Neural progenitor cell (in vitro differentiated cells): ENCODE measurements at regions not wholly inside any gene's neighbourhood (a gene's known extent, or its start where the extent isn't known, plus 50 kb on each side); places are given as distances from the start of the nearest gene placed in this dataset.

Source experiments
- DNase-seq: peaks from one replicate; pipeline ENCODE4 v3.0.0-alpha.2; 2016; ENCODE audit warnings: low spot score
- H2AFZ ChIP-seq: fragments of 200-600 bp; sonication (generic); replicated peaks from 2 replicates; pipeline ENCODE4 v1.6.1; 2016; ENCODE audit warnings: antibody characterized with exemption
- H3F3A ChIP-seq: fragments of 200-600 bp; sonication (generic); 2 replicates; pipeline ENCODE4 v1.6.1; 2016; ENCODE audit warnings: antibody characterized with exemption, low read depth
- H3K27ac ChIP-seq: fragments of 200-600 bp; sonication (generic); 2 replicates; pipeline ENCODE4 v1.5.1; 2016; ENCODE audit warnings: mild to moderate bottlenecking
- H3K27me3 ChIP-seq: fragments of 200-600 bp; sonication (generic); 2 replicates; pipeline ENCODE4 v1.6.1; 2016; ENCODE audit warnings: mild to moderate bottlenecking, moderate library complexity
- H3K36me3 ChIP-seq: fragments of 200-600 bp; sonication (generic); 2 replicates; pipeline ENCODE4 v1.5.1; 2016
- H3K4me1 ChIP-seq: fragments of 200-600 bp; sonication (generic); 2 replicates; pipeline ENCODE4 v1.6.1; 2016; ENCODE audit warnings: mixed run types
- H3K4me2 ChIP-seq: fragments of 200-600 bp; sonication (generic); 2 replicates; pipeline ENCODE4 v1.6.1; 2016
- H3K4me3 ChIP-seq: fragments of 200-600 bp; sonication (generic); 2 replicates; pipeline ENCODE4 v1.5.1; 2016
- H3K79me2 ChIP-seq: fragments of 200-600 bp; sonication (generic); 2 replicates; pipeline ENCODE4 v1.6.1; 2016; ENCODE audit warnings: low read depth
- H3K9ac ChIP-seq: fragments of 200-600 bp; sonication (generic); 2 replicates; pipeline ENCODE4 v1.6.1; 2016
- H3K9me3 ChIP-seq: fragments of 200-600 bp; sonication (generic); 2 replicates; pipeline ENCODE4 v1.5.1; 2016; ENCODE audit warnings: low read depth
- H4K20me1 ChIP-seq: fragments of 200-600 bp; sonication (generic); 2 replicates; pipeline ENCODE4 v1.6.1; 2016; ENCODE audit warnings: low read depth
- H3K27ac Mint-ChIP-seq: 3 replicates; pipeline ENCODE4 v1.8.0; 2021; ENCODE audit warnings: mixed read lengths
- H3K27me3 Mint-ChIP-seq: 2 replicates; pipeline ENCODE4 v1.8.0; 2022; ENCODE audit warnings: low read depth, mild to moderate bottlenecking, inconsistent platforms, moderate library complexity, mixed read lengths; ENCODE audit not compliant: insufficient read depth
- H3K36me3 Mint-ChIP-seq: 3 replicates; pipeline ENCODE4 v1.8.0; 2021; ENCODE audit warnings: mixed read lengths
- H3K4me1 Mint-ChIP-seq: 3 replicates; pipeline ENCODE4 v1.8.0; 2021; ENCODE audit warnings: mixed read lengths
- H3K4me3 Mint-ChIP-seq: 3 replicates; pipeline ENCODE4 v1.8.0; 2021; ENCODE audit warnings: mild to moderate bottlenecking, moderate library complexity, mixed read lengths
- H3K9me3 Mint-ChIP-seq: 3 replicates; pipeline ENCODE4 v1.8.0; 2020; ENCODE audit warnings: mixed read lengths
- EZH2 ChIP-seq: fragments of 200-600 bp; sonication (generic); IDR thresholded peaks from 2 replicates; pipeline ENCODE4 v1.6.1; 2017; ENCODE audit warnings: antibody characterized with exemption, mild to moderate bottlenecking, moderate library complexity
- EZH2phosphoT487 ChIP-seq: fragments of 200-600 bp; sonication (generic); IDR thresholded peaks from 2 replicates; pipeline ENCODE4 v1.6.1; 2017; ENCODE audit warnings: antibody characterized with exemption
- TF ChIP-seq, protein P1 (sequence below): fragments of 200-600 bp; sonication (generic); IDR thresholded peaks from 2 replicates; pipeline ENCODE4 v1.5.1; 2017; ENCODE audit warnings: antibody characterized with exemption, mild to moderate bottlenecking

DNA sequence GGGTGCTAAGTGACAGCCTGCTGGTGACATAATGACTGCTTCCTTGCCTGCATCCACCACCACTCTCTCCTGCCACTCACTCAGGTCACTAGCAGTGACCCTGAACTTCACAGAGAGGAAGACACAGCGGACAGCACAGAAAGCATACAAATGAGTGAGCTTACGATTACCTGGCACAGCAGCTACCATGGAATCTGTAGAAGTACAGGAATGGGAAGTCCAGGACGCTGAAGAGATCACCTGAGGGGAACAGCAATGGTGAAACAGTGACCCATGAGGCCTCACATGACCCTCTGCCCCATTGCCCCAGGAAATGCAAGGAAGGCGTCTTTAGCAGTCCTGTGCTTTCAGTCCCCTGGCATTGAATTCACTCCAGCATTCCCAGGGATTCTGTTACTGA is 96.7 kb upstream of the RIOK3 start:
- DNase-seq: no peak
- H4K20me1 ChIP-seq: no peaks in the 10 kb centered on the region
- no peak overlapping the region for H3K27ac ChIP-seq
- H3K79me2 ChIP-seq: no peaks in the 10 kb centered on the region
- H3K4me2 ChIP-seq: no peak overlapping the region
- H2AFZ ChIP-seq: no peak overlapping the region
- TF ChIP-seq EZH2phosphoT487 (no peak), EZH2 (no peak)
- TF ChIP-seq, protein P1, sequence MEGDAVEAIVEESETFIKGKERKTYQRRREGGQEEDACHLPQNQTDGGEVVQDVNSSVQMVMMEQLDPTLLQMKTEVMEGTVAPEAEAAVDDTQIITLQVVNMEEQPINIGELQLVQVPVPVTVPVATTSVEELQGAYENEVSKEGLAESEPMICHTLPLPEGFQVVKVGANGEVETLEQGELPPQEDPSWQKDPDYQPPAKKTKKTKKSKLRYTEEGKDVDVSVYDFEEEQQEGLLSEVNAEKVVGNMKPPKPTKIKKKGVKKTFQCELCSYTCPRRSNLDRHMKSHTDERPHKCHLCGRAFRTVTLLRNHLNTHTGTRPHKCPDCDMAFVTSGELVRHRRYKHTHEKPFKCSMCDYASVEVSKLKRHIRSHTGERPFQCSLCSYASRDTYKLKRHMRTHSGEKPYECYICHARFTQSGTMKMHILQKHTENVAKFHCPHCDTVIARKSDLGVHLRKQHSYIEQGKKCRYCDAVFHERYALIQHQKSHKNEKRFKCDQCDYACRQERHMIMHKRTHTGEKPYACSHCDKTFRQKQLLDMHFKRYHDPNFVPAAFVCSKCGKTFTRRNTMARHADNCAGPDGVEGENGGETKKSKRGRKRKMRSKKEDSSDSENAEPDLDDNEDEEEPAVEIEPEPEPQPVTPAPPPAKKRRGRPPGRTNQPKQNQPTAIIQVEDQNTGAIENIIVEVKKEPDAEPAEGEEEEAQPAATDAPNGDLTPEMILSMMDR: no peak
- H3K27me3 ChIP-seq: no peaks in the 10 kb centered on the region
- no peaks in the 10 kb centered on the region for H3F3A ChIP-seq
- Mint-ChIP-seq H3K27me3 (peaks cover 6% of the 10 kb centered on the region), H3K4me1 (peaks cover 52% of the 10 kb centered on the region), H3K9me3 (peaks cover 2% of the 10 kb centered on the region), H3K4me3 (no peak overlapping the region), H3K36me3 (peaks cover 11% of the 10 kb centered on the region), H3K27ac (peak overlapping the region; percentile 32)
- H3K36me3 ChIP-seq: no peaks in the 10 kb centered on the region
- H3K4me3 ChIP-seq: no peak overlapping the region
- H3K4me1 ChIP-seq: no peaks in the 10 kb centered on the region
- no peak overlapping the region for H3K9ac ChIP-seq
- H3K9me3 ChIP-seq: no peaks in the 10 kb centered on the region

GRCh38 chr18:23356915-23357601 is 96.0 kb upstream of the RIOK3 start:
- no peak overlapping the region for H3K4me3 Mint-ChIP-seq
- peaks cover 8% of the 10 kb centered on the region for H3K36me3 Mint-ChIP-seq
- Histone ChIP-seq H4K20me1 (no peaks in the 10 kb centered on the region), H3K79me2 (no peaks in the 10 kb centered on the region), H3K4me3 (no peak overlapping the region), H3K36me3 (no peaks in the 10 kb centered on the region), H3K4me2 (no peak overlapping the region), H3F3A (no peaks in the 10 kb centered on the region), H3K9ac (no peak overlapping the region), H3K27me3 (no peaks in the 10 kb centered on the region), H2AFZ (no peak overlapping the region), H3K9me3 (no peaks in the 10 kb centered on the region), H3K4me1 (no peaks in the 10 kb centered on the region), H3K27ac (no peak overlapping the region)
- peaks cover 2% of the 10 kb centered on the region for H3K9me3 Mint-ChIP-seq
- no peak overlapping the region for H3K27ac Mint-ChIP-seq
- H3K4me1 Mint-ChIP-seq: peaks cover 52% of the 10 kb centered on the region
- TF ChIP-seq EZH2phosphoT487: no peak
- peaks cover 6% of the 10 kb centered on the region for H3K27me3 Mint-ChIP-seq
- no peak for DNase-seq

DNA sequence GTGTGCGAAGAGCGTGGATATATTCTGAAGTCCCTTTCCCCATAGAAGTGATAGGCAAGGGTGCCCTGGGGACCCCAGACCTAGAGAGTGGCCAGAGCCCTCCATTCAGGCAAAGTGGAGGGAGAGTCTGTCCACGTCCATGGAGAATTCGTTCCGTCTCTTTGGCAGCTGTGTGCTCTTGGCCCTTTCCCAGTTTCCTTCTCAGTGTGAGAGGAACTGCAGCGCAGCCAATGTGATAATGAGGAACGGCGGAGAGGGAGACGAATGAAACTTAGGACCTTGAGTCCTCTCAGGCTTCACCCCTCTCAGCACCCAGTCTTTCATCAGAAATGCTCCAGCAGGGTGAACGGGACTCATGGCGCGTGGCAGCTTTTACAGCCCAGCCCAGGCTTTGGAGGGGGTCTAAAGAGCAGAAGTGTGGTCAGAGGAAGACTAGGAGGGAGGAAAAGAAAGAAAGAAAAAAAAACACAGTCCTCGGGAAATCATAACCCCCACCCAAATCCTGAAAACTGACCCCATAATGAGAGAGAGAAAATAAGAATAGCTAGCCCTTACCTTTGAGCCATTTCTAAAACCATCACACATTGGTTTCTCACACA is 95.0 kb upstream of the RIOK3 start:
- Histone ChIP-seq H2AFZ (no peak overlapping the region), H3F3A (no peaks in the 10 kb centered on the region), H3K9me3 (no peaks in the 10 kb centered on the region), H3K27ac (no peak overlapping the region), H3K4me2 (no peak overlapping the region), H4K20me1 (no peaks in the 10 kb centered on the region), H3K27me3 (no peaks in the 10 kb centered on the region), H3K9ac (no peak overlapping the region), H3K4me1 (no peaks in the 10 kb centered on the region), H3K79me2 (no peaks in the 10 kb centered on the region), H3K36me3 (no peaks in the 10 kb centered on the region), H3K4me3 (no peak overlapping the region)
- Mint-ChIP-seq H3K27me3 (peaks cover 6% of the 10 kb centered on the region), H3K27ac (peak overlapping the region; percentile 54), H3K4me1 (peaks cover 43% of the 10 kb centered on the region), H3K36me3 (peaks cover 8% of the 10 kb centered on the region), H3K9me3 (peaks cover 2% of the 10 kb centered on the region), H3K4me3 (peak overlapping the region; percentile 14)
- no peak for DNase-seq
- TF ChIP-seq EZH2: no peak
- TF ChIP-seq EZH2phosphoT487: no peak
- TF ChIP-seq, protein P1: no peak

- Mint-ChIP-seq H3K4me3 (no peak overlapping the region), H3K36me3 (peaks cover 4% of the 10 kb centered on the region), H3K27me3 (peaks cover 6% of the 10 kb centered on the region), H3K9me3 (peaks cover 2% of the 10 kb centered on the region), H3K4me1 (peaks cover 34% of the 10 kb centered on the region), H3K27ac (no peak overlapping the region)
- Histone ChIP-seq H3K36me3 (no peaks in the 10 kb centered on the region), H3K4me1 (no peaks in the 10 kb centered on the region), H3K27me3 (no peaks in the 10 kb centered on the region), H3K9ac (no peak overlapping the region), H4K20me1 (no peaks in the 10 kb centered on the region), H3K4me3 (no peak overlapping the region), H3K27ac (no peak overlapping the region), H3K79me2 (no peaks in the 10 kb centered on the region), H3K9me3 (no peaks in the 10 kb centered on the region), H3K4me2 (no peak overlapping the region), H2AFZ (no peak overlapping the region), H3F3A (peaks cover 4% of the 10 kb centered on the region)
- no peak for DNase-seq
- TF ChIP-seq EZH2 (no peak), EZH2phosphoT487 (no peak)
- TF ChIP-seq, protein P1: no peak
Measured at GRCh38 chr18:23359421-23359820, 93.7 kb upstream of the RIOK3 start.
